Lower lobe of right lung (tissue), 2 donors: ENCODE measurements at regions not wholly inside any gene's neighbourhood (a gene's known extent, or its start where the extent isn't known, plus 50 kb on each side); places are given as distances from the start of the nearest gene placed in this dataset.
A peak's percentile ranks its signal among the peaks of the same experiment; 100 is the strongest.
"Not testable (repeated sequence)": the region's sequence is repeated elsewhere in the genome, so short reads cannot be mapped to it uniquely, and the experiment has no call there.

ENCODE experiments used
- ATAC-seq, 2 donors: fragments of 200-7000 bp; cut with Tn5 transposase; one replicate each; pipeline ENCODE4 v1.9.1; 2020 to 2022; ENCODE audit warnings: mild to moderate bottlenecking in 2 of 2, moderate library complexity in 2 of 2
- DNase-seq: peaks from one replicate; pipeline ENCODE4 v3.0.0-alpha.2; 2020
- H3K27ac ChIP-seq: fragments of 200-600 bp; one replicate; pipeline ENCODE4 v1.8.0; 2022
- H3K27me3 ChIP-seq: fragments of 200-600 bp; one replicate; pipeline ENCODE4 v1.8.0; 2022; ENCODE audit warnings: low read depth
- H3K36me3 ChIP-seq: fragments of 200-600 bp; one replicate; pipeline ENCODE4 v1.8.0; 2022; ENCODE audit warnings: mild to moderate bottlenecking
- H3K4me1 ChIP-seq: fragments of 200-600 bp; one replicate; pipeline ENCODE4 v1.8.0; 2022
- H3K4me3 ChIP-seq: fragments of 200-600 bp; one replicate; pipeline ENCODE4 v1.8.0; 2022; ENCODE audit warnings: mild to moderate bottlenecking
- H3K9me3 ChIP-seq: fragments of 200-600 bp; one replicate; pipeline ENCODE4 v1.8.0; 2022
- CTCF ChIP-seq: fragments of 200-600 bp; IDR thresholded peaks from one replicate; pipeline ENCODE4 v1.8.0; 2022; ENCODE audit warnings: antibody characterized with exemption, mild to moderate bottlenecking
- intact Hi-C: fragments of 100-400 bp; cut with DNase I; formaldehyde crosslinking; loops from one replicate; pipeline ENCODE4 v1.11.0; 2022
- donor health status: DM: no; HTN: yes; CAD: no; lungs with severe emphysema.

GRCh38 chr13:81907787-81908372 lies 1567.0 kb upstream of the SPRY2 start:
- no peak overlapping the region for H3K4me3 ChIP-seq
- H3K27ac ChIP-seq: no peak overlapping the region
- no peaks in the 10 kb centered on the region for H3K4me1 ChIP-seq
- no peaks in the 10 kb centered on the region for H3K36me3 ChIP-seq
- no peak for TF ChIP-seq CTCF
- no peaks in the 10 kb centered on the region for H3K27me3 ChIP-seq
- H3K9me3 ChIP-seq: no peaks in the 10 kb centered on the region
- intact Hi-C loops: no loop called here
- ATAC-seq (no peak), DNase-seq (no peak)

- H3K27me3 ChIP-seq: no peaks in the 10 kb centered on the region
- DNase-seq (no peak), ATAC-seq (peak in 1 of 2 donors; percentile 15)
- TF ChIP-seq CTCF: no peak
- intact Hi-C loops: no loop called here
- no peaks in the 10 kb centered on the region for H3K4me1 ChIP-seq
- no peak overlapping the region for H3K27ac ChIP-seq
- H3K9me3 ChIP-seq: peaks cover 9% of the 10 kb centered on the region
- H3K4me3 ChIP-seq: no peak overlapping the region
- H3K36me3 ChIP-seq: no peaks in the 10 kb centered on the region
These were observed 1547.9 kb upstream of the SPRY2 start for GRCh38 chr13:81888855-81889254.

- Histone ChIP-seq H3K4me1 (no peaks in the 10 kb centered on the region), H3K9me3 (no peaks in the 10 kb centered on the region), H3K27ac (no peak overlapping the region), H3K4me3 (no peak overlapping the region), H3K27me3 (no peaks in the 10 kb centered on the region), H3K36me3 (no peaks in the 10 kb centered on the region)
- no peak for TF ChIP-seq CTCF
- no peak for ATAC-seq
- DNase-seq: no peak
- intact Hi-C loops: no loop called here
These were observed 1534.0 kb upstream of the SPRY2 start for GRCh38 chr13:81874681-81875661.

- ATAC-seq: no peak
- no peaks in the 10 kb centered on the region for H3K36me3 ChIP-seq
These were observed 1533.3 kb upstream of the SPRY2 start for GRCh38 chr13:81874253-81874652.

GRCh38 chr13:81872581-81872980 lies 1531.7 kb upstream of the SPRY2 start:
- Histone ChIP-seq H3K4me1 (no peaks in the 10 kb centered on the region), H3K27me3 (no peaks in the 10 kb centered on the region), H3K27ac (no peak overlapping the region), H3K4me3 (no peak overlapping the region), H3K9me3 (no peaks in the 10 kb centered on the region), H3K36me3 (no peaks in the 10 kb centered on the region)
- no peak for DNase-seq
- ATAC-seq: peak in 1 of 2 donors; percentile 28
- no peak for TF ChIP-seq CTCF
- intact Hi-C loops: no loop called here

More at GRCh38 chr13:81874253-81874652, 1533.3 kb upstream of the SPRY2 start:
- no peak for DNase-seq
- no peaks in the 10 kb centered on the region for H3K4me1 ChIP-seq
- H3K27ac ChIP-seq: no peak overlapping the region
- H3K4me3 ChIP-seq: no peak overlapping the region
- TF ChIP-seq CTCF: no peak
- intact Hi-C loops: no loop called here
- no peaks in the 10 kb centered on the region for H3K9me3 ChIP-seq
- no peaks in the 10 kb centered on the region for H3K27me3 ChIP-seq

- H3K36me3 ChIP-seq, DNase-seq, H3K4me1 ChIP-seq, H3K9me3 ChIP-seq, intact Hi-C loops, ATAC-seq, H3K27ac ChIP-seq, H3K27me3 ChIP-seq, H3K4me3 ChIP-seq: not testable (repeated sequence)
These were observed 1530.9 kb upstream of the SPRY2 start for GRCh38 chr13:81871751-81872325.
